Right atrium auricular region (tissue), 2 donors: ENCODE measurements at regions not wholly inside any gene's neighbourhood (a gene's known extent, or its start where the extent isn't known, plus 50 kb on each side); places are given as distances from the start of the nearest gene placed in this dataset.

ENCODE experiments used
- DNase-seq: peaks from one replicate; pipeline ENCODE4 v3.0.0-alpha.2; 2019; ENCODE audit warnings: low spot score
- H3K27ac ChIP-seq, 2 donors: fragments of 200-600 bp; sonication (generic); 1 replicate in 1 of 2; 2 replicates in 1 of 2; pipeline ENCODE4 v1.5.1; 2016 to 2019
- H3K27me3 ChIP-seq, 2 donors: fragments of 200-600 bp; sonication (generic); one replicate each; pipeline versions ENCODE4 v1.5.1 to v1.6.0; 2017 to 2019
- H3K36me3 ChIP-seq: fragments of 200-600 bp; sonication (generic); one replicate; pipeline ENCODE4 v1.5.1; 2016
- H3K4me1 ChIP-seq, 2 donors: fragments of 200-600 bp; sonication (generic); one replicate each; pipeline versions ENCODE4 v1.5.1 to v1.6.0; 2017 to 2019
- H3K4me3 ChIP-seq, 2 donors: fragments of 200-600 bp; sonication (generic); 1 replicate in 1 of 2; 2 replicates in 1 of 2; pipeline ENCODE4 v1.5.1; 2017 to 2019; ENCODE audit warnings: mild to moderate bottlenecking in 1 of 2, moderate library complexity in 1 of 2
- H3K9me3 ChIP-seq, 2 donors: fragments of 200-600 bp; sonication (generic); one replicate each; pipeline ENCODE4 v1.5.1; 2019
- CTCF ChIP-seq, 2 donors: fragments of 200-600 bp; sonication (generic); IDR thresholded peaks; one replicate each; pipeline ENCODE4 v1.5.1; 2019; ENCODE audit warnings: antibody characterized with exemption in 2 of 2

- H3K9me3 ChIP-seq = no peaks in the 10 kb centered on the region
- TF ChIP-seq CTCF (IDR thresholded peaks at IDR 0.05) = no peak
- no peaks in the 10 kb centered on the region for H3K36me3 ChIP-seq
- peak overlapping the region; percentile 80 to 86 for H3K27ac ChIP-seq
- peak overlapping the region in 1 of 2 donors; percentile 27 for H3K4me3 ChIP-seq
- H3K27me3 ChIP-seq = no peaks in the 10 kb centered on the region
- H3K4me1 ChIP-seq = peaks cover 0 to 28% of the 10 kb centered on the region in 2 donors
- DNase-seq = no peak
Measured at GRCh38 chr20:50345712-50346373, 155.2 kb downstream of the CEBPB start.

GRCh38 chr20:50346374-50347283 lies 156.0 kb downstream of the CEBPB start:
- peaks cover 0 to 28% of the 10 kb centered on the region in 2 donors for H3K4me1 ChIP-seq
- no peaks in the 10 kb centered on the region for H3K9me3 ChIP-seq
- no peak for TF ChIP-seq CTCF (IDR thresholded peaks at IDR 0.05)
- no peaks in the 10 kb centered on the region for H3K27me3 ChIP-seq
- peak; percentile 93 for DNase-seq
- H3K27ac ChIP-seq = peak overlapping the region; percentile 80 to 86
- peak overlapping the region in 1 of 2 donors; percentile 27 for H3K4me3 ChIP-seq
- H3K36me3 ChIP-seq = no peaks in the 10 kb centered on the region

- Histone ChIP-seq H3K27ac (peak overlapping the region; percentile 80 to 86), H3K4me1 (peaks cover 0 to 28% of the 10 kb centered on the region in 2 donors), H3K9me3 (no peaks in the 10 kb centered on the region), H3K36me3 (no peaks in the 10 kb centered on the region), H3K27me3 (no peaks in the 10 kb centered on the region), H3K4me3 (no peak overlapping the region)
- no peak for TF ChIP-seq CTCF (IDR thresholded peaks at IDR 0.05)
- DNase-seq = no peak
Measured at GRCh38 chr20:50347284-50348063, 156.8 kb downstream of the CEBPB start.

- peaks cover 0 to 28% of the 10 kb centered on the region in 2 donors for H3K4me1 ChIP-seq
- H3K27me3 ChIP-seq = no peaks in the 10 kb centered on the region
- no peak overlapping the region for H3K4me3 ChIP-seq
- no peak for TF ChIP-seq CTCF (IDR thresholded peaks at IDR 0.05)
- no peaks in the 10 kb centered on the region for H3K36me3 ChIP-seq
- H3K27ac ChIP-seq = peak overlapping the region in 1 of 2 donors; percentile 56
- DNase-seq = peak; percentile 70
- no peaks in the 10 kb centered on the region for H3K9me3 ChIP-seq
Measured at GRCh38 chr20:50348096-50348495, 157.5 kb downstream of the CEBPB start.

- Histone ChIP-seq H3K27ac (no peak overlapping the region), H3K4me1 (peaks cover 0 to 21% of the 10 kb centered on the region in 2 donors)
Measured at GRCh38 chr20:50350510-50351249, 159.5 kb upstream of the PTPN1 start.

More at GRCh38 chr20:50350510-50351249, 159.5 kb upstream of the PTPN1 start:
- no peak for DNase-seq
- no peaks in the 10 kb centered on the region for H3K27me3 ChIP-seq
- TF ChIP-seq CTCF (IDR thresholded peaks at IDR 0.05) = no peak
- H3K36me3 ChIP-seq = no peaks in the 10 kb centered on the region
- H3K4me3 ChIP-seq = no peak overlapping the region
- no peaks in the 10 kb centered on the region for H3K9me3 ChIP-seq
